Brain microvascular endothelial cell (primary cell): ENCODE measurements at regions not wholly inside any gene's neighbourhood (a gene's known extent, or its start where the extent isn't known, plus 50 kb on each side); places are given as distances from the start of the nearest gene placed in this dataset.

Experiments
- DNase-seq: peaks from one replicate; pipeline ENCODE4 v3.0.0-alpha.2; 2020
- H3K27ac ChIP-seq: fragments of 250-450 bp; sonication (Bioruptor Pico); 2 replicates; pipeline ENCODE4 v1.5.1; 2020; ENCODE audit warnings: mild to moderate bottlenecking, moderate library complexity
- H3K27me3 ChIP-seq: fragments of 250-450 bp; sonication (Bioruptor Pico); replicated peaks from 2 replicates; pipeline ENCODE4 v1.5.1; 2020; ENCODE audit warnings: mild to moderate bottlenecking
- H3K36me3 ChIP-seq: fragments of 250-450 bp; sonication (Bioruptor Pico); replicated peaks from 2 replicates; pipeline ENCODE4 v1.5.1; 2020; ENCODE audit warnings: mild to moderate bottlenecking
- H3K4me3 ChIP-seq: 2 replicates; pipeline ENCODE4 v1.5.1; 2011; ENCODE audit warnings: low read depth, mild to moderate bottlenecking, control low read depth, low read length, moderate library complexity
- in situ Hi-C: cut with HindIII; loops from 2 replicates; pipeline ENCODE4 v1.10.0; 2017; ENCODE audit warnings: low sequenced_read_pairs, low pct_ligation_motif_present
- TF ChIP-seq, protein P1 (sequence below): IDR thresholded peaks from 2 replicates; pipeline ENCODE4 v1.5.1; 2011; ENCODE audit warnings: low read depth, mild to moderate bottlenecking, moderate library complexity, low read length, control low read depth, inconsistent platforms; ENCODE audit errors: missing control alignments

- Histone ChIP-seq H3K27me3 (no peaks in the 10 kb centered on the region), H3K27ac (no peak overlapping the region), H3K36me3 (no peaks in the 10 kb centered on the region), H3K4me3 (no peak overlapping the region)
- no peak for DNase-seq
- TF ChIP-seq, protein P1, sequence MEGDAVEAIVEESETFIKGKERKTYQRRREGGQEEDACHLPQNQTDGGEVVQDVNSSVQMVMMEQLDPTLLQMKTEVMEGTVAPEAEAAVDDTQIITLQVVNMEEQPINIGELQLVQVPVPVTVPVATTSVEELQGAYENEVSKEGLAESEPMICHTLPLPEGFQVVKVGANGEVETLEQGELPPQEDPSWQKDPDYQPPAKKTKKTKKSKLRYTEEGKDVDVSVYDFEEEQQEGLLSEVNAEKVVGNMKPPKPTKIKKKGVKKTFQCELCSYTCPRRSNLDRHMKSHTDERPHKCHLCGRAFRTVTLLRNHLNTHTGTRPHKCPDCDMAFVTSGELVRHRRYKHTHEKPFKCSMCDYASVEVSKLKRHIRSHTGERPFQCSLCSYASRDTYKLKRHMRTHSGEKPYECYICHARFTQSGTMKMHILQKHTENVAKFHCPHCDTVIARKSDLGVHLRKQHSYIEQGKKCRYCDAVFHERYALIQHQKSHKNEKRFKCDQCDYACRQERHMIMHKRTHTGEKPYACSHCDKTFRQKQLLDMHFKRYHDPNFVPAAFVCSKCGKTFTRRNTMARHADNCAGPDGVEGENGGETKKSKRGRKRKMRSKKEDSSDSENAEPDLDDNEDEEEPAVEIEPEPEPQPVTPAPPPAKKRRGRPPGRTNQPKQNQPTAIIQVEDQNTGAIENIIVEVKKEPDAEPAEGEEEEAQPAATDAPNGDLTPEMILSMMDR = no peak
- in situ Hi-C loops = no loop called here
Observed at GRCh38 chr2:15802657-15803542, 137.4 kb upstream of the MYCN start.

GRCh38 chr2:15803543-15804245, 136.7 kb upstream of the MYCN start:
- H3K27ac ChIP-seq = no peak overlapping the region
- H3K4me3 ChIP-seq = no peak overlapping the region
- DNase-seq = no peak
- no peaks in the 10 kb centered on the region for H3K36me3 ChIP-seq
- in situ Hi-C loops = no loop called here
- no peaks in the 10 kb centered on the region for H3K27me3 ChIP-seq
- TF ChIP-seq, protein P1 = no peak

DNA sequence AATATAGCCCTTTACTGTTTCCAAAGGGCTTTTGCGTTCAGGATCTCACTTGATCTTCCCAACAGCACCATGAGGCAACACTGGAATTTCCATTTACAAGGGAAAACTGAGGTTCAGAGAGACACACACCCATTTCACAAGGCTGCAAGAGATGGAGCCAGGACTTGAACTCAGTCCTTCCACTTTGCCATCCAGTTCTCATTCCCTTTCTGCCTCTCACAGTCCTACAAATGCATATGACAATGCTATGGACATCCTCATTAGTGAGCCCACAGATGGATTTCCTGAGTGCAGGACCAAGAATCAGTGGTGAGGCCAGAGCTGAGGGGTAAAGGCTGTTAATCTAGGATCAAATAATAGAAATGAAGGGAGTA, 136.1 kb upstream of the MYCN start:
- no peaks in the 10 kb centered on the region for H3K36me3 ChIP-seq
- TF ChIP-seq, protein P1 = no peak

DNA sequence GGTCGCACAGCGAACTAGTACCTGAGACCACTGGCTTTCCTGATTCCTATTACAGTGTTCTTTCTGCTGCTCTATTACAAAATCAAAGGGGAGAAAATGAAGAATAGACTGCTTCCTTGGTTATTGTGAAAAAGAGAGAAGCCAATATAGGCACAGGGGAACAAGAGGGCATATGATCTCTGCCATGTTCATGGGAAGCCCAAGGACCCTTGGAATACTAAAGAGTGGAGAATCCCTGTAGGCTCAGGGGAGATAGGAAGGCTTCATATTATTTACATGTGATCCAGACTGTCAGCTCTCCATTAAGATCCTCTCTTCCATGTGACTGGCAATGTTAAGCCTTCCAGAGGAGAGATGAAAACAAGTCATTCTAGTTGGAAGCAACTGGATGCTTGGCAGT, 135.7 kb upstream of the MYCN start:
- TF ChIP-seq, protein P1 = no peak
- H3K4me3 ChIP-seq = no peak overlapping the region
- H3K27me3 ChIP-seq = no peaks in the 10 kb centered on the region
- in situ Hi-C loops = no loop called here
- no peaks in the 10 kb centered on the region for H3K36me3 ChIP-seq
- H3K27ac ChIP-seq = no peak overlapping the region
- no peak for DNase-seq

More for the DNA sequence above, 136.1 kb upstream of the MYCN start:
- Histone ChIP-seq H3K27me3 (no peaks in the 10 kb centered on the region), H3K4me3 (no peak overlapping the region), H3K27ac (no peak overlapping the region)
- DNase-seq = no peak
- in situ Hi-C loops = no loop called here

GRCh38 chr2:15805206-15805605, 135.1 kb upstream of the MYCN start:
- no peak overlapping the region for H3K27ac ChIP-seq
- no peaks in the 10 kb centered on the region for H3K36me3 ChIP-seq
- H3K4me3 ChIP-seq = no peak overlapping the region
- no peak for DNase-seq
- TF ChIP-seq, protein P1 = no peak
- in situ Hi-C loops = no loop called here
- H3K27me3 ChIP-seq = no peaks in the 10 kb centered on the region
